SK-N-MC (cell line): ENCODE measurements at regions not wholly inside any gene's neighbourhood (a gene's known extent, or its start where the extent isn't known, plus 50 kb on each side); places are given as distances from the start of the nearest gene placed in this dataset.

Experiments
- EZH2 ChIP-seq: fragments of 200-600 bp; sonication (generic); IDR thresholded peaks from one replicate; pipeline ENCODE4 v1.6.1; 2017; ENCODE audit warnings: antibody characterized with exemption
- FOXP2 ChIP-seq: optimal IDR thresholded peaks from 2 replicates; pipeline ENCODE3; 2011; ENCODE audit warnings: mild to moderate bottlenecking, moderate library complexity; ENCODE audit not compliant: insufficient read depth; ENCODE audit errors: extremely low read length, control extremely low read depth
- POLR2AphosphoS5 ChIP-seq: IDR thresholded peaks from 2 replicates; pipeline ENCODE4 v1.6.1; 2012; ENCODE audit warnings: mild to moderate bottlenecking, low read depth, low read length, borderline replicate concordance

- TF ChIP-seq POLR2AphosphoS5 = no peak
- no peak for TF ChIP-seq EZH2
- no peak for TF ChIP-seq FOXP2
Measured at GRCh38 chr5:39698838-39699560, 274.2 kb upstream of the DAB2 start.
